OCI-LY7 (cell line): ENCODE measurements at regions not wholly inside any gene's neighbourhood (a gene's known extent, or its start where the extent isn't known, plus 50 kb on each side); places are given as distances from the start of the nearest gene placed in this dataset.

ENCODE experiments used
- BruUV-seq: library from RNA; stranded (reverse); fragments of 400-500 nt; replicated peaks from 2 replicates; lab custom pipeline; 2021; lab: Mats Ljungman, UMichigan
- CTCF ChIA-PET: fragments of 300-600 bp; sonication (Branson Sonifier 250); formaldehyde crosslinking; loops from one replicate; lab custom pipeline; 2022; ENCODE audit warnings: antibody characterized with exemption; ENCODE audit not compliant: unreplicated experiment; lab: Charles Lee
- POLR2A ChIA-PET: fragments of 300-600 bp; sonication (Branson Sonifier 250); formaldehyde crosslinking; loops from one replicate; lab custom pipeline; 2022; ENCODE audit warnings: antibody characterized with exemption; lab: Charles Lee
- DNase-seq: peaks from one replicate; pipeline ENCODE4 v3.0.0-alpha.2; 2015; ENCODE audit warnings: low spot score
- H2AFZ ChIP-seq: fragments of 200-600 bp; sonication (generic), shearing (Covaris generic); 2 replicates; pipeline ENCODE4 v1.6.1; 2014; ENCODE audit warnings: mild to moderate bottlenecking, antibody characterized with exemption, low read length, moderate library complexity
- H3K27ac ChIP-seq: fragments of 200-600 bp; sonication (generic); 2 replicates; pipeline ENCODE4 v1.5.1; 2014; ENCODE audit warnings: mixed run types, low read depth, mild to moderate bottlenecking, moderate library complexity, low read length, inconsistent platforms; ENCODE audit not compliant: poor library complexity, severe bottlenecking
- H3K36me3 ChIP-seq: fragments of 200-600 bp; sonication (generic); 2 replicates; pipeline ENCODE4 v1.6.1; 2014; ENCODE audit warnings: mild to moderate bottlenecking, antibody characterized with exemption, low read length, moderate library complexity, mixed read lengths; ENCODE audit not compliant: insufficient read depth
- H3K4me1 ChIP-seq: fragments of 200-600 bp; sonication (generic); 2 replicates; pipeline ENCODE4 v1.5.1; 2014; ENCODE audit warnings: mild to moderate bottlenecking, low read length; ENCODE audit not compliant: insufficient read depth, poor library complexity, severe bottlenecking
- H3K4me2 ChIP-seq: fragments of 200-600 bp; sonication (generic); 2 replicates; pipeline ENCODE4 v1.6.1; 2014; ENCODE audit warnings: mild to moderate bottlenecking, low read length
- H3K4me3 ChIP-seq: fragments of 200-600 bp; sonication (generic); 2 replicates; pipeline ENCODE4 v1.5.1; 2014; ENCODE audit warnings: mild to moderate bottlenecking, low read depth, low read length; ENCODE audit not compliant: poor library complexity, severe bottlenecking
- H3K79me2 ChIP-seq: fragments of 200-600 bp; sonication (generic); 2 replicates; pipeline ENCODE4 v1.6.1; 2016; ENCODE audit warnings: low read depth, mild to moderate bottlenecking, low read length, moderate library complexity, mixed read lengths; ENCODE audit not compliant: insufficient read depth
- H3K9me2 ChIP-seq: fragments of 200-600 bp; sonication (generic); 2 replicates; pipeline ENCODE4 v1.6.1; 2016; ENCODE audit warnings: mild to moderate bottlenecking, low read length, mixed read lengths; ENCODE audit not compliant: insufficient read depth
- H3K9me3 ChIP-seq: fragments of 200-600 bp; sonication (generic); 2 replicates; pipeline ENCODE4 v1.6.1; 2014; ENCODE audit warnings: mild to moderate bottlenecking, mixed run types, low read length, mixed read lengths
- H4K20me1 ChIP-seq: fragments of 200-600 bp; sonication (generic); 2 replicates; pipeline ENCODE4 v1.6.1; 2014; ENCODE audit warnings: mild to moderate bottlenecking, antibody characterized with exemption, low read length, moderate library complexity, mixed read lengths; ENCODE audit not compliant: insufficient read depth
- CTCF ChIP-seq: fragments of 200-600 bp; sonication (generic); conservative IDR thresholded peaks from 2 replicates; pipeline ENCODE4 v1.5.1; 2014; ENCODE audit warnings: mild to moderate bottlenecking, antibody characterized with exemption, low read length, moderate library complexity, mixed read lengths
- EZH2phosphoT487 ChIP-seq: fragments of 200-600 bp; sonication (generic); IDR thresholded peaks from 2 replicates; pipeline ENCODE4 v1.6.1; 2018; ENCODE audit warnings: low read depth, borderline replicate concordance, mild to moderate bottlenecking, mixed run types, antibody characterized with exemption, low read length, moderate library complexity, mixed read lengths
- intact Hi-C: fragments of 100-400 bp; cut with micrococcal nuclease; formaldehyde crosslinking; loops from one replicate; pipeline ENCODE4 v1.10.0; 2022; ENCODE audit not compliant: unreplicated experiment

GRCh38 chr10:64234489-64234888 is 713.3 kb downstream of the REEP3 start:
- no peak overlapping the region for H2AFZ ChIP-seq
- no peaks in the 10 kb centered on the region for H3K9me2 ChIP-seq
- H3K4me3 ChIP-seq = no peak overlapping the region
- DNase-seq = no peak
- no TSS peak for BruUV-seq
- TF ChIP-seq CTCF = no peak
- TF ChIP-seq EZH2phosphoT487 = no peak
- no peaks in the 10 kb centered on the region for H3K36me3 ChIP-seq
- no peaks in the 10 kb centered on the region for H4K20me1 ChIP-seq
- H3K4me1 ChIP-seq = no peaks in the 10 kb centered on the region
- ChIA-PET CTCF (no interaction called here), POLR2A (no interaction called here)
- no peaks in the 10 kb centered on the region for H3K79me2 ChIP-seq
- H3K4me2 ChIP-seq = no peak overlapping the region
- intact Hi-C loops = no loop called here
- no peak overlapping the region for H3K27ac ChIP-seq
- no peaks in the 10 kb centered on the region for H3K9me3 ChIP-seq

GRCh38 chr10:64257704-64258103 is 736.5 kb downstream of the REEP3 start:
- ChIA-PET POLR2A (no interaction called here), CTCF (no interaction called here)
- Histone ChIP-seq H2AFZ (no peak overlapping the region), H3K9me3 (no peaks in the 10 kb centered on the region), H3K4me2 (no peak overlapping the region), H3K4me3 (no peak overlapping the region), H3K79me2 (no peaks in the 10 kb centered on the region), H4K20me1 (no peaks in the 10 kb centered on the region), H3K4me1 (no peaks in the 10 kb centered on the region), H3K27ac (no peak overlapping the region), H3K9me2 (no peaks in the 10 kb centered on the region), H3K36me3 (no peaks in the 10 kb centered on the region)
- DNase-seq = no peak
- intact Hi-C loops = no loop called here
- no TSS peak for BruUV-seq
- TF ChIP-seq CTCF = no peak
- TF ChIP-seq EZH2phosphoT487 = no peak

- H2AFZ ChIP-seq = no peak overlapping the region
- no TSS peak for BruUV-seq
- DNase-seq = no peak
- no peaks in the 10 kb centered on the region for H3K79me2 ChIP-seq
- no peak overlapping the region for H3K27ac ChIP-seq
- intact Hi-C loops = no loop called here
- H3K4me3 ChIP-seq = no peak overlapping the region
- no peaks in the 10 kb centered on the region for H3K9me3 ChIP-seq
- no peaks in the 10 kb centered on the region for H3K36me3 ChIP-seq
- H3K9me2 ChIP-seq = no peaks in the 10 kb centered on the region
- ChIA-PET POLR2A (no interaction called here), CTCF (no interaction called here)
- TF ChIP-seq EZH2phosphoT487 = no peak
- TF ChIP-seq CTCF = no peak
- H3K4me1 ChIP-seq = no peaks in the 10 kb centered on the region
- no peaks in the 10 kb centered on the region for H4K20me1 ChIP-seq
- H3K4me2 ChIP-seq = no peak overlapping the region
Observed at GRCh38 chr10:64261092-64261491, 739.9 kb downstream of the REEP3 start.
